ENCODE measurements at regions not wholly inside any gene's neighbourhood (a gene's known extent, or its start where the extent isn't known, plus 50 kb on each side); places are given as distances from the start of the nearest gene placed in this dataset.
"Not testable (repeated sequence)": the region's sequence is repeated elsewhere in the genome, so short reads cannot be mapped to it uniquely, and the experiment has no call there.

- DNase-seq: no peak
Measured at GRCh38 chr4:148946271-148946670, 504.1 kb upstream of the NR3C2 start.

GRCh38 chr4:148944839-148945219, 502.6 kb upstream of the NR3C2 start:
- DNase-seq: no peak

- DNase-seq: no peak
Measured at GRCh38 chr4:148944136-148944838, 502.1 kb upstream of the NR3C2 start.

- DNase-seq: no peak
Measured at GRCh38 chr4:148934926-148935578, 492.8 kb upstream of the NR3C2 start.

- no peak for DNase-seq
Measured at GRCh38 chr4:148926276-148927260, 484.4 kb upstream of the NR3C2 start.

GRCh38 chr4:148923881-148924280, 481.7 kb upstream of the NR3C2 start:
- no peak for DNase-seq

- no peak for DNase-seq
Measured at GRCh38 chr4:148922497-148922896, 480.3 kb upstream of the NR3C2 start.

GRCh38 chr4:148914734-148915133, 472.5 kb upstream of the NR3C2 start:
- no peak for DNase-seq

- no peak for DNase-seq
Measured at GRCh38 chr4:148914301-148914700, 472.1 kb upstream of the NR3C2 start.

GRCh38 chr4:148903388-148903787, 461.2 kb upstream of the NR3C2 start:
- no peak for DNase-seq

GRCh38 chr4:148901075-148901705, 459.0 kb upstream of the NR3C2 start:
- DNase-seq: no peak

- DNase-seq: not testable (repeated sequence)
Measured at GRCh38 chr4:148898139-148898538, 455.9 kb upstream of the NR3C2 start.

- no peak for DNase-seq
Measured at GRCh38 chr4:148893095-148893494, 450.9 kb upstream of the NR3C2 start.

GRCh38 chr4:148883891-148884290, 441.7 kb upstream of the NR3C2 start:
- DNase-seq: no peak

- DNase-seq: no peak
Measured at GRCh38 chr4:148883435-148883834, 441.2 kb upstream of the NR3C2 start.

- DNase-seq: no peak
Measured at GRCh38 chr4:148881860-148882643, 439.8 kb upstream of the NR3C2 start.

- no peak for DNase-seq
Measured at GRCh38 chr4:148874331-148874730, 432.1 kb upstream of the NR3C2 start.

- no peak for DNase-seq
Measured at GRCh38 chr4:148868191-148868590, 426.0 kb upstream of the NR3C2 start.

GRCh38 chr4:148866666-148867065, 424.5 kb upstream of the NR3C2 start:
- no peak for DNase-seq

- DNase-seq: no peak
Measured at GRCh38 chr4:148857973-148858534, 415.8 kb upstream of the NR3C2 start.

- no peak for DNase-seq
Measured at GRCh38 chr4:148857239-148857972, 415.2 kb upstream of the NR3C2 start.

All from MV-4-11 (cell line).